ENCODE measurements at regions not wholly inside any gene's neighbourhood (a gene's known extent, or its start where the extent isn't known, plus 50 kb on each side); places are given as distances from the start of the nearest gene placed in this dataset.
"Not testable (repeated sequence)": the region's sequence is repeated elsewhere in the genome, so short reads cannot be mapped to it uniquely, and the experiment has no call there.

GRCh38 chr5:17106521-17106920 lies 110.9 kb upstream of the BASP1 start:
- H3K4me1 ChIP-seq, result no peaks in the 10 kb centered on the region
- no peaks in the 10 kb centered on the region for H3K9me3 ChIP-seq
- DNase-seq, result no peak
- no peak overlapping the region for H3K27ac ChIP-seq
- 89 to 92% methylated on average over 4 of the region's 4 CpGs for WGBS, 2 donors
- intact Hi-C loops (cut with DNase I), result no loop called here
- H3K4me3 ChIP-seq, result no peak overlapping the region
- TF ChIP-seq POLR2AphosphoS5 (IDR thresholded peaks at IDR 0.05) (no peak), POLR2A (IDR thresholded peaks at IDR 0.05) (no peak), CTCF (IDR thresholded peaks at IDR 0.05) (no peak), EP300 (IDR thresholded peaks at IDR 0.05) (no peak)
- no peaks in the 10 kb centered on the region for H3K27me3 ChIP-seq
- H3K36me3 ChIP-seq, result no peaks in the 10 kb centered on the region

GRCh38 chr5:17112091-17112716 lies 105.2 kb upstream of the BASP1 start:
- DNase-seq; H3K36me3 ChIP-seq; intact Hi-C loops (cut with DNase I); H3K4me1 ChIP-seq; H3K4me3 ChIP-seq; H3K27ac ChIP-seq; H3K27me3 ChIP-seq; H3K9me3 ChIP-seq: not testable (repeated sequence)
- WGBS, 2 donors, result 50 to 71% methylated on average over 3 of the region's 3 CpGs

- no peak overlapping the region for H3K27ac ChIP-seq
- 72 to 82% methylated on average over 9 of the region's 9 CpGs for WGBS, 2 donors
Measured at GRCh38 chr5:17113174-17113958, 104.1 kb upstream of the BASP1 start.

GRCh38 chr5:17114233-17114632 lies 103.2 kb upstream of the BASP1 start:
- Histone ChIP-seq H3K36me3 (no peaks in the 10 kb centered on the region), H3K9me3 (peaks cover 0 to 3% (median 0%) of the 10 kb centered on the region in 4 donors), H3K4me3 (no peak overlapping the region), H3K4me1 (no peaks in the 10 kb centered on the region), H3K27me3 (no peaks in the 10 kb centered on the region), H3K27ac (no peak overlapping the region)
- DNase-seq, result no peak
- intact Hi-C loops (cut with DNase I), result no loop called here
- TF ChIP-seq POLR2A (IDR thresholded peaks at IDR 0.05) (no peak), CTCF (IDR thresholded peaks at IDR 0.05) (no peak), POLR2AphosphoS5 (IDR thresholded peaks at IDR 0.05) (no peak), EP300 (IDR thresholded peaks at IDR 0.05) (no peak)
- WGBS, 2 donors, result 18 to 69% methylated on average over 6 of the region's 6 CpGs

More at GRCh38 chr5:17113174-17113958, 104.1 kb upstream of the BASP1 start:
- Histone ChIP-seq H3K27me3 (no peaks in the 10 kb centered on the region), H3K4me1 (no peaks in the 10 kb centered on the region), H3K4me3 (no peak overlapping the region), H3K36me3 (no peaks in the 10 kb centered on the region), H3K9me3 (peaks cover 0 to 3% (median 0%) of the 10 kb centered on the region in 4 donors)
- intact Hi-C loops (cut with DNase I), result no loop called here
- TF ChIP-seq CTCF (IDR thresholded peaks at IDR 0.05), result no peak
- TF ChIP-seq EP300 (IDR thresholded peaks at IDR 0.05), result no peak
- no peak for TF ChIP-seq POLR2A (IDR thresholded peaks at IDR 0.05)
- TF ChIP-seq POLR2AphosphoS5 (IDR thresholded peaks at IDR 0.05), result no peak
- DNase-seq, result no peak

- intact Hi-C loops (cut with DNase I), result no loop called here
- Histone ChIP-seq H3K4me3 (no peak overlapping the region), H3K27ac (no peak overlapping the region), H3K4me1 (no peaks in the 10 kb centered on the region), H3K9me3 (peaks cover 0 to 3% (median 0%) of the 10 kb centered on the region in 4 donors), H3K36me3 (no peaks in the 10 kb centered on the region), H3K27me3 (no peaks in the 10 kb centered on the region)
- no peak for DNase-seq
- WGBS, 2 donors, result 33 to 62% methylated on average over 6 of the region's 6 CpGs
- no peak for TF ChIP-seq POLR2AphosphoS5 (IDR thresholded peaks at IDR 0.05)
- TF ChIP-seq EP300 (IDR thresholded peaks at IDR 0.05), result no peak
- no peak for TF ChIP-seq CTCF (IDR thresholded peaks at IDR 0.05)
- TF ChIP-seq POLR2A (IDR thresholded peaks at IDR 0.05), result no peak
Measured at GRCh38 chr5:17114715-17115599, 102.5 kb upstream of the BASP1 start.
